ENCODE measurements at regions not wholly inside any gene's neighbourhood (a gene's known extent, or its start where the extent isn't known, plus 50 kb on each side); places are given as distances from the start of the nearest gene placed in this dataset.

- H3K4me1 Mint-ChIP-seq (ENCODE audit: low read depth) = peaks cover 13% of the 10 kb centered on the region
Measured at GRCh38 chr11:29300420-29300819, 716.4 kb downstream of the KCNA4 start.

GRCh38 chr11:29296680-29297079 lies 720.1 kb downstream of the KCNA4 start:
- DNase-seq (ENCODE audit: low spot score) = no peak
- H3K4me1 Mint-ChIP-seq (ENCODE audit: low read depth) = peaks cover 16% of the 10 kb centered on the region
- TF ChIP-seq CTCF (IDR thresholded peaks at IDR 0.05) = no peak
- peaks cover 1% of the 10 kb centered on the region for H3K36me3 Mint-ChIP-seq (ENCODE audit: low read depth)
- no peaks in the 10 kb centered on the region for H3K27me3 Mint-ChIP-seq (ENCODE audit: low read depth)
- H3K27ac Mint-ChIP-seq (ENCODE audit: unreplicated experiment) = no peak overlapping the region
- no peak overlapping the region for H3K4me3 Mint-ChIP-seq (ENCODE audit: unreplicated experiment)
- no peaks in the 10 kb centered on the region for H3K9me3 Mint-ChIP-seq (ENCODE audit: low read depth)

More at GRCh38 chr11:29300420-29300819, 716.4 kb downstream of the KCNA4 start:
- Mint-ChIP-seq H3K27ac (ENCODE audit: unreplicated experiment) (no peak overlapping the region), H3K27me3 (ENCODE audit: low read depth) (no peaks in the 10 kb centered on the region), H3K9me3 (ENCODE audit: low read depth) (no peaks in the 10 kb centered on the region), H3K36me3 (ENCODE audit: low read depth) (no peaks in the 10 kb centered on the region), H3K4me3 (ENCODE audit: unreplicated experiment) (no peak overlapping the region)
- DNase-seq (ENCODE audit: low spot score) = no peak
- TF ChIP-seq CTCF (IDR thresholded peaks at IDR 0.05) = no peak

DNA sequence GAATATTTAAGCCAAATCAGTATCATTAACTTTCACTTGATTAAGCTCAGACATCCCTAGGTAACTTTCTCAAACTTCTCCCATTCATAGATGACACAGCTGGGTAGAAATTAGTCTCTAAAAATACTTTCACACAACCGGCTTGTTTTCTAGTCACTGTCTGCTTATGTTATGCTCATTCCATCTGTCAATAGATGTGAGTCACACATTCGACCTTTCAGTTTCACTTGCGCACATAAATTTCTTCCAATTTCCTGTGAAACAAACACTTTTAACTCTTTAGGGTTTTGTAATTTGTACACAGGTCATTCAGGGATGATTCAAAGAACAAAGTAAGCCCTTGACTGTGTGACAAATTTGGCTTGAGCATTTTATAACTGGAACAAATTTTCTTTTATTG lies 723.0 kb downstream of the KCNA4 start:
- no peak for DNase-seq (ENCODE audit: low spot score)
- no peaks in the 10 kb centered on the region for H3K9me3 Mint-ChIP-seq (ENCODE audit: low read depth)
- no peak overlapping the region for H3K4me3 Mint-ChIP-seq (ENCODE audit: unreplicated experiment)
- peaks cover 1% of the 10 kb centered on the region for H3K36me3 Mint-ChIP-seq (ENCODE audit: low read depth)
- peaks cover 3% of the 10 kb centered on the region for H3K4me1 Mint-ChIP-seq (ENCODE audit: low read depth)
- no peak for TF ChIP-seq CTCF (IDR thresholded peaks at IDR 0.05)
- H3K27me3 Mint-ChIP-seq (ENCODE audit: low read depth) = no peaks in the 10 kb centered on the region
- no peak overlapping the region for H3K27ac Mint-ChIP-seq (ENCODE audit: unreplicated experiment)

GRCh38 chr11:29282088-29282487 lies 734.7 kb downstream of the KCNA4 start:
- Mint-ChIP-seq H3K9me3 (ENCODE audit: low read depth) (no peaks in the 10 kb centered on the region), H3K36me3 (ENCODE audit: low read depth) (peaks cover 1% of the 10 kb centered on the region), H3K4me1 (ENCODE audit: low read depth) (peaks cover 17% of the 10 kb centered on the region), H3K27ac (ENCODE audit: unreplicated experiment) (peak overlapping the region; percentile 9), H3K4me3 (ENCODE audit: unreplicated experiment) (no peak overlapping the region), H3K27me3 (ENCODE audit: low read depth) (peaks cover 4% of the 10 kb centered on the region)
- no peak for TF ChIP-seq CTCF (IDR thresholded peaks at IDR 0.05)
- no peak for DNase-seq (ENCODE audit: low spot score)

- Mint-ChIP-seq H3K27ac (ENCODE audit: unreplicated experiment) (no peak overlapping the region), H3K4me1 (ENCODE audit: low read depth) (peaks cover 17% of the 10 kb centered on the region), H3K4me3 (ENCODE audit: unreplicated experiment) (no peak overlapping the region), H3K27me3 (ENCODE audit: low read depth) (peaks cover 4% of the 10 kb centered on the region), H3K9me3 (ENCODE audit: low read depth) (no peaks in the 10 kb centered on the region), H3K36me3 (ENCODE audit: low read depth) (peaks cover 1% of the 10 kb centered on the region)
- DNase-seq (ENCODE audit: low spot score) = no peak
- no peak for TF ChIP-seq CTCF (IDR thresholded peaks at IDR 0.05)
Measured at GRCh38 chr11:29281271-29281777, 735.5 kb downstream of the KCNA4 start.

Measured in chondrocyte (in vitro differentiated cells).